MCF 10A (cell line): ENCODE measurements at regions not wholly inside any gene's neighbourhood (a gene's known extent, or its start where the extent isn't known, plus 50 kb on each side); places are given as distances from the start of the nearest gene placed in this dataset.

Source experiments
- BruUV-seq: library from RNA; stranded (reverse); fragments of 400-500 nt; replicated peaks from 2 replicates; lab custom pipeline; 2021; lab: Mats Ljungman, UMichigan
- CTCF ChIA-PET: fragments of 300-600 bp; sonication (Branson Sonifier 250); formaldehyde crosslinking; extraction: SDS; loops from one replicate; lab custom pipeline; 2021; ENCODE audit warnings: antibody characterized with exemption, inconsistent platforms; lab: Yijun Ruan, JAX
- POLR2A ChIA-PET: fragments of 300-600, 350-650 bp; sonication (Branson Sonifier 250); formaldehyde crosslinking; extraction: SDS; loops from one replicate; lab custom pipeline; 2020; ENCODE audit warnings: antibody characterized with exemption, inconsistent platforms; lab: Yijun Ruan, JAX
- DNase-seq: peaks from one replicate; pipeline ENCODE4 v3.0.0-alpha.2; 2018; ENCODE audit not compliant: unreplicated experiment
- H3K27ac Mint-ChIP-seq: one replicate; pipeline ENCODE4 v1.8.0; 2022; ENCODE audit warnings: mild to moderate bottlenecking, low read depth, mixed read lengths; ENCODE audit not compliant: unreplicated experiment
- H3K27me3 Mint-ChIP-seq: one replicate; pipeline ENCODE4 v1.8.0; 2022; ENCODE audit warnings: mixed read lengths; ENCODE audit not compliant: insufficient read depth, unreplicated experiment
- H3K36me3 Mint-ChIP-seq: one replicate; pipeline ENCODE4 v1.8.0; 2022; ENCODE audit warnings: mild to moderate bottlenecking, moderate library complexity, mixed read lengths; ENCODE audit not compliant: insufficient read depth, unreplicated experiment
- H3K4me1 Mint-ChIP-seq: one replicate; pipeline ENCODE4 v1.8.0; 2022; ENCODE audit warnings: mixed read lengths; ENCODE audit not compliant: insufficient read depth, unreplicated experiment
- H3K4me3 Mint-ChIP-seq: one replicate; pipeline ENCODE4 v1.8.0; 2022; ENCODE audit warnings: mild to moderate bottlenecking, moderate library complexity, mixed read lengths; ENCODE audit not compliant: unreplicated experiment
- H3K9me3 Mint-ChIP-seq: one replicate; pipeline ENCODE4 v1.8.0; 2022; ENCODE audit warnings: mixed read lengths; ENCODE audit not compliant: unreplicated experiment
- CTCF ChIP-seq: fragments of 200-600 bp; IDR thresholded peaks from one replicate; pipeline ENCODE4 v1.8.0; 2022; ENCODE audit warnings: antibody characterized with exemption, mild to moderate bottlenecking; ENCODE audit not compliant: unreplicated experiment
- intact Hi-C: fragments of 100-400 bp; cut with micrococcal nuclease; formaldehyde crosslinking; loops from 2 replicates; pipeline ENCODE4 v1.14.1; 2022

- H3K4me3 Mint-ChIP-seq, result no peak overlapping the region
- no TSS peak for BruUV-seq
- no peaks in the 10 kb centered on the region for H3K27me3 Mint-ChIP-seq
- POLR2A ChIA-PET, result no interaction called here
- intact Hi-C loops, result no loop called here
- no peaks in the 10 kb centered on the region for H3K9me3 Mint-ChIP-seq
- no peaks in the 10 kb centered on the region for H3K4me1 Mint-ChIP-seq
- no peak for DNase-seq
- no peak overlapping the region for H3K27ac Mint-ChIP-seq
- no peak for TF ChIP-seq CTCF
- CTCF ChIA-PET, result interaction anchor here (0.6 to 0.7 kb wide), 3 partner anchors 428 to 1099 kb away, joined by 3 read pairs; no protein-coding TSS in a partner anchor
- H3K36me3 Mint-ChIP-seq, result no peaks in the 10 kb centered on the region
These were observed 74.0 kb upstream of the POMP start for GRCh38 chr13:28584873-28585381.

DNA sequence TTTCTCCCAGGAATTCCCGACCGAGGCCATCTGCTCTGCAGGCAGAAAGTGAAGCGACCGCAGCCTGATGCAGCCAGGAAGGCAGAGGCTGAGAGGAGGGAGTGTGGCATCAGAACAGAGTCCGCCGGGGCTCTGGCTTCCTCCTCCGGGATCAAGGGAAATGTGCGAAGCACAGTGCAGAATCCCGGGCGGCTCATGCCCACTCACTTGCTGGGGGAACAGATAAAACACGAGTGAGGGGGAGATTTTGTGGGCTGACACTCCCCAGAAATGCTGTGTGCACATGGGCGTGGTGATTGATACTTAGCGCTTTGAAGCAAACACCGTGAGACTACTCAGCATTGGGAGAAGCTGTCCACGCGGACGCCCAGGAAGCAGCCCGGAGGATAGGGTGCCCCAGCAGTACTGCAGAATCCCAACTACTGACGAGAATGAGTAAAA, 75.3 kb upstream of the POMP start:
- Mint-ChIP-seq H3K4me3 (no peak overlapping the region), H3K4me1 (no peaks in the 10 kb centered on the region), H3K27ac (no peak overlapping the region), H3K9me3 (no peaks in the 10 kb centered on the region), H3K27me3 (no peaks in the 10 kb centered on the region), H3K36me3 (no peaks in the 10 kb centered on the region)
- DNase-seq, result no peak
- intact Hi-C loops, result no loop called here
- POLR2A ChIA-PET, result no interaction called here
- no TSS peak for BruUV-seq
- TF ChIP-seq CTCF, result no peak
- CTCF ChIA-PET, result no interaction called here

- Mint-ChIP-seq H3K36me3 (no peaks in the 10 kb centered on the region), H3K4me1 (no peaks in the 10 kb centered on the region), H3K27ac (no peak overlapping the region), H3K9me3 (no peaks in the 10 kb centered on the region), H3K4me3 (no peak overlapping the region), H3K27me3 (no peaks in the 10 kb centered on the region)
- BruUV-seq, result no TSS peak
- no peak for TF ChIP-seq CTCF
- CTCF ChIA-PET, result no interaction called here
- DNase-seq, result no peak
- POLR2A ChIA-PET, result no interaction called here
- intact Hi-C loops, result no loop called here
These were observed 76.1 kb upstream of the POMP start for GRCh38 chr13:28582892-28583240.

- BruUV-seq, result no TSS peak
- ChIA-PET POLR2A (no interaction called here), CTCF (no interaction called here)
- TF ChIP-seq CTCF, result no peak
- no peaks in the 10 kb centered on the region for H3K4me1 Mint-ChIP-seq
- H3K36me3 Mint-ChIP-seq, result no peaks in the 10 kb centered on the region
- no peak overlapping the region for H3K27ac Mint-ChIP-seq
- no peak overlapping the region for H3K4me3 Mint-ChIP-seq
- no peaks in the 10 kb centered on the region for H3K9me3 Mint-ChIP-seq
- DNase-seq, result no peak
- H3K27me3 Mint-ChIP-seq, result no peaks in the 10 kb centered on the region
- intact Hi-C loops, result no loop called here
These were observed 76.6 kb upstream of the POMP start for GRCh38 chr13:28582225-28582891.
